22Rv1 (cell line): ENCODE measurements at regions not wholly inside any gene's neighbourhood (a gene's known extent, or its start where the extent isn't known, plus 50 kb on each side); places are given as distances from the start of the nearest gene placed in this dataset.

ENCODE experiments used
- H3K27ac ChIP-seq: fragments of 450-650 bp; 2 replicates; pipeline ENCODE4 v1.5.1; 2017
- ZFX ChIP-seq: fragments of 450-650 bp; IDR thresholded peaks from 2 replicates; pipeline ENCODE4 v1.6.1; 2017; ENCODE audit warnings: antibody characterized with exemption, borderline replicate concordance
- TF ChIP-seq, protein P1 (sequence below): fragments of 450-650 bp; IDR thresholded peaks from 2 replicates; pipeline ENCODE4 v1.5.1; 2017; ENCODE audit warnings: mild to moderate bottlenecking

DNA sequence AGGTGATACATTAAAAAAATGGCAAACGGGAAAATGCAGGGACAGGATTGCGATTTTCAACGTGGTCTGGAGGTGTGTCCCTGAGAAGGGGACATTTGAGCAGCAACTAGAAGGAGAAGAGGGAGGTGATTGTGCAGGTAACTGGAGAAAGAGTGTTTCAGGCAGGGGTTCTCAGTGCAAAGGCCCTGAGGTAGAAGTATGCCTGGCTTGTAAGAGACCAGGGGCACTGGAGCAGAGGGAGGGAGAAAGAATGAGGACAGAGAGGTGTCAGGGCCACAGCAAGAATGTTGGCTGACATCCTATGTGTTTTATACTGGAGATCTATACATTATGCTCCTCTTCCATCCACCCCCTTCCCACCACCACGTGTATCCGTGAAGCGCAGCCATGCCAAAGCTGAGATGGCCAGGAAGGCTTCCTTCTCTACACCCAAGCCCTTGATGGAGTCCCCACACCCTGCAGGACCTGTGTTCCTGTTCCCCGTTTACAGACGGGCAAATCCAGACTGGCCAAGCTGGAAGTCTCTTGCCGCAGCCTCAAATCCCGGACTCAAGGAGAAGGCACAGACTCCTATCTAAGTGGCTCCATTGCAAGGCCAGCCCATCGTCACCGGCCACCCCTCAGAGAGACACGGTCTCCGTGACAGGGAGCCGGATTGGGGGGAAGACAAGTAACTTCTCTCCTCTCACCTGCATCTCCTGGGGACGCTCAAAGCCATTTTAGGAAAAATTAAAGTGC, 416.1 kb downstream of the MN1 start:
- H3K27ac ChIP-seq = no peak overlapping the region
- TF ChIP-seq ZFX = no peak
- TF ChIP-seq, protein P1, sequence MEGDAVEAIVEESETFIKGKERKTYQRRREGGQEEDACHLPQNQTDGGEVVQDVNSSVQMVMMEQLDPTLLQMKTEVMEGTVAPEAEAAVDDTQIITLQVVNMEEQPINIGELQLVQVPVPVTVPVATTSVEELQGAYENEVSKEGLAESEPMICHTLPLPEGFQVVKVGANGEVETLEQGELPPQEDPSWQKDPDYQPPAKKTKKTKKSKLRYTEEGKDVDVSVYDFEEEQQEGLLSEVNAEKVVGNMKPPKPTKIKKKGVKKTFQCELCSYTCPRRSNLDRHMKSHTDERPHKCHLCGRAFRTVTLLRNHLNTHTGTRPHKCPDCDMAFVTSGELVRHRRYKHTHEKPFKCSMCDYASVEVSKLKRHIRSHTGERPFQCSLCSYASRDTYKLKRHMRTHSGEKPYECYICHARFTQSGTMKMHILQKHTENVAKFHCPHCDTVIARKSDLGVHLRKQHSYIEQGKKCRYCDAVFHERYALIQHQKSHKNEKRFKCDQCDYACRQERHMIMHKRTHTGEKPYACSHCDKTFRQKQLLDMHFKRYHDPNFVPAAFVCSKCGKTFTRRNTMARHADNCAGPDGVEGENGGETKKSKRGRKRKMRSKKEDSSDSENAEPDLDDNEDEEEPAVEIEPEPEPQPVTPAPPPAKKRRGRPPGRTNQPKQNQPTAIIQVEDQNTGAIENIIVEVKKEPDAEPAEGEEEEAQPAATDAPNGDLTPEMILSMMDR = no peak

GRCh38 chr22:27386186-27386585, 415.4 kb downstream of the MN1 start:
- H3K27ac ChIP-seq = no peak overlapping the region
- no peak for TF ChIP-seq ZFX
- TF ChIP-seq, protein P1 = no peak

GRCh38 chr22:27387561-27387960, 414.0 kb downstream of the MN1 start:
- no peak for TF ChIP-seq ZFX
- TF ChIP-seq, protein P1 = no peak
- no peak overlapping the region for H3K27ac ChIP-seq

DNA sequence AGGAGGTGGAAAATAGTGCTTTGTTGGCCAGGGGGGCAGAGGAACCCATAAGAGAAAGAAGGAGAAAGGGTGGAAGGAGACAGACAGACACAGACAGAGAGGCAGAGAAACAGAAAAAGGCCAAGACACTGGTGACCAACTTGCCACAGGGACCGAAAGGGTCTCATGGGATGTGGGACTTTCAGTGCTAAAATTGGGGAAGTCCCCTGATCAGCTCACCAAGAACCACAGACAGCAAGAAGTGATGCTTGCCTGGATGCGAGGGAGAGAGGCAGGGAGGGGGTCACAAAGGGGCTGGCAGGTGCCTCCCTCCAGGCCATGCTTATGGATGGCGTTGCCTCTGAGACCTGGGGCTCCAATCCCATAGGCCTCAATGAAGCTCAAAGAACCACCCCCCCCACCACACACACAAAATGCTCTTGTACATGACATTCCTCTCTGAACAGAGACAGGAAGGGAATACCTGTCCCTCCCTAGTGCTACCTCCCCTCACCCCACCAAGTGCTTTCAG, 413.4 kb downstream of the MN1 start:
- TF ChIP-seq ZFX = no peak
- TF ChIP-seq, protein P1 = no peak
- H3K27ac ChIP-seq = no peak overlapping the region

- TF ChIP-seq, protein P1 = no peak
- no peak for TF ChIP-seq ZFX
- no peak overlapping the region for H3K27ac ChIP-seq
Measured at GRCh38 chr22:27389727-27390075, 411.9 kb downstream of the MN1 start.

DNA sequence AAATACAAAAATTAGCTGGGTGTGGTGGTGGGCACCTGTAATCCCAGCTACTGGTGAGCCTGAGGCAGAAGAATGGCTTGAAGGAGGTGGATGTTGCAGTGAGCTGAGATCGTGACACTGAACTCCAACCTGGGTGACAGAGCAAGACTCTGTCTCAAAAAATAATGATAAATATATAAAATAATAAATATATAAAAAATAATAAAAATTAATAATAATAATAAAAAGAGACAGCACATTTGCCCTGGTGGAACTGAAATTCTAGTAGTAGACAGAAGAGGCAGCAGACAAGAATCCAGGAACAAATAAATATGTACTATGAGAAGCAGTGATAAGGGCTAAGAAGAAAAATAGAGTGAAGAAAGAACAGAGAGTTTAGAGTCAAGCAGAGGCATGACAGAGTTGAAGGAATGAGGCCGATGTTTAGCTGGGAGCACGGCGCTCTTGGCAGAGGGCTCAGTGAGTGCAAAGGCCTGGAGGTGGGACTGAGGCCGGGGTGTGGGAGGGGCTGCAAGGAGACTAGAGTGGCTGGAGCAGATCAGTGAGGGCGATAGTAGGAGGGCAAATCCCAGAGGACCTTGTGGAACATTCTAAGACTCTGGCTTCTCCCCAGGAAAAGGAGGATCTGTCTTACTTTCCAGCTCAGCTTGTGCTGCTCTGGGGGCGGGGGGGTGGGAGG, 410.3 kb downstream of the MN1 start:
- TF ChIP-seq ZFX = no peak
- TF ChIP-seq, protein P1 = no peak
- no peak overlapping the region for H3K27ac ChIP-seq

GRCh38 chr22:27393371-27393770, 408.2 kb downstream of the MN1 start:
- H3K27ac ChIP-seq = no peak overlapping the region
- TF ChIP-seq, protein P1 = no peak
- TF ChIP-seq ZFX = no peak
